HG03575 (cell line): ENCODE measurements at regions not wholly inside any gene's neighbourhood (a gene's known extent, or its start where the extent isn't known, plus 50 kb on each side); places are given as distances from the start of the nearest gene placed in this dataset.

Experiments
- ATAC-seq: cut with Tn5 transposase; IDR thresholded peaks from one replicate; pipeline ENCODE4 v1.9.1; 2021; ENCODE audit not compliant: unreplicated experiment, insufficient number of reproducible peaks, low FRiP score; ENCODE audit errors: extremely low read depth

- no peak for ATAC-seq
These were observed 131.1 kb upstream of the NR4A3 start for GRCh38 chr9:99690573-99690972.

- no peak for ATAC-seq
These were observed 127.8 kb upstream of the NR4A3 start for GRCh38 chr9:99693888-99694287.

- ATAC-seq = no peak
These were observed 127.3 kb upstream of the NR4A3 start for GRCh38 chr9:99694393-99694792.

GRCh38 chr9:99699396-99699795 lies 122.3 kb upstream of the NR4A3 start:
- no peak for ATAC-seq

- no peak for ATAC-seq
These were observed 109.5 kb upstream of the NR4A3 start for GRCh38 chr9:99712214-99712613.

- no peak for ATAC-seq
These were observed 107.8 kb upstream of the NR4A3 start for GRCh38 chr9:99713838-99714306.

GRCh38 chr9:99718631-99719030 lies 103.1 kb upstream of the NR4A3 start:
- no peak for ATAC-seq

- ATAC-seq = no peak
These were observed 101.1 kb upstream of the NR4A3 start for GRCh38 chr9:99720455-99721050.

- no peak for ATAC-seq
These were observed 99.8 kb upstream of the NR4A3 start for GRCh38 chr9:99721898-99722297.

- ATAC-seq = no peak
These were observed 98.8 kb upstream of the NR4A3 start for GRCh38 chr9:99722877-99723276.

- no peak for ATAC-seq
These were observed 97.0 kb upstream of the NR4A3 start for GRCh38 chr9:99724640-99725039.

- no peak for ATAC-seq
These were observed 95.8 kb upstream of the NR4A3 start for GRCh38 chr9:99725852-99726251.

GRCh38 chr9:99726758-99727157 lies 94.9 kb upstream of the NR4A3 start:
- no peak for ATAC-seq

GRCh38 chr9:99730062-99730461 lies 91.6 kb upstream of the NR4A3 start:
- no peak for ATAC-seq

GRCh38 chr9:99731950-99732349 lies 89.7 kb upstream of the NR4A3 start:
- ATAC-seq = no peak

- ATAC-seq = no peak
These were observed 89.0 kb upstream of the NR4A3 start for GRCh38 chr9:99732715-99733114.

- ATAC-seq = no peak
These were observed 86.6 kb upstream of the NR4A3 start for GRCh38 chr9:99735041-99735440.

GRCh38 chr9:99736291-99736690 lies 85.4 kb upstream of the NR4A3 start:
- ATAC-seq = no peak

GRCh38 chr9:99737649-99738048 lies 84.0 kb upstream of the NR4A3 start:
- no peak for ATAC-seq

GRCh38 chr9:99743006-99743405 lies 78.7 kb upstream of the NR4A3 start:
- ATAC-seq = no peak

- no peak for ATAC-seq
These were observed 78.2 kb upstream of the NR4A3 start for GRCh38 chr9:99743455-99743854.
